HFFc6 (cell line): ENCODE measurements at regions not wholly inside any gene's neighbourhood (a gene's known extent, or its start where the extent isn't known, plus 50 kb on each side); places are given as distances from the start of the nearest gene placed in this dataset.

ENCODE experiments used
- DNase-seq: peaks from one replicate; pipeline ENCODE4 v3.0.0-alpha.2; 2018
- H3K27ac Mint-ChIP-seq: 2 replicates; pipeline ENCODE4 v1.8.0; 2020; ENCODE audit warnings: mild to moderate bottlenecking, mixed read lengths
- H3K27me3 Mint-ChIP-seq: 2 replicates; pipeline ENCODE4 v1.8.0; 2021; ENCODE audit warnings: mild to moderate bottlenecking, moderate library complexity, mixed read lengths; ENCODE audit not compliant: insufficient read depth
- H3K36me3 Mint-ChIP-seq: 2 replicates; pipeline ENCODE4 v1.8.0; 2021; ENCODE audit warnings: low read depth, mixed read lengths
- H3K4me1 Mint-ChIP-seq: 2 replicates; pipeline ENCODE4 v1.8.0; 2020; ENCODE audit warnings: low read depth, mixed read lengths
- H3K4me3 Mint-ChIP-seq: 2 replicates; pipeline ENCODE4 v1.8.0; 2020; ENCODE audit warnings: mild to moderate bottlenecking, moderate library complexity, mixed read lengths
- H3K9me3 Mint-ChIP-seq: 2 replicates; pipeline ENCODE4 v1.8.0; 2020; ENCODE audit warnings: mild to moderate bottlenecking, mixed read lengths
- CTCF ChIP-seq: fragments of 200-600 bp; sonication (generic); IDR thresholded peaks from 2 replicates; pipeline ENCODE4 v1.5.0; 2021; ENCODE audit warnings: antibody characterized with exemption, mild to moderate bottlenecking

GRCh38 chr13:73141292-73141771, 82.5 kb downstream of the KLF5 start:
- Mint-ChIP-seq H3K9me3 (no peaks in the 10 kb centered on the region), H3K36me3 (no peaks in the 10 kb centered on the region), H3K27ac (peak overlapping the region; percentile 85), H3K4me3 (peak overlapping the region; percentile 82), H3K4me1 (peaks cover 74% of the 10 kb centered on the region), H3K27me3 (no peaks in the 10 kb centered on the region)
- no peak for TF ChIP-seq CTCF
- DNase-seq = no peak

- no peak for TF ChIP-seq CTCF
- Mint-ChIP-seq H3K27me3 (no peaks in the 10 kb centered on the region), H3K4me1 (peaks cover 74% of the 10 kb centered on the region), H3K4me3 (peak overlapping the region; percentile 82), H3K27ac (peak overlapping the region; percentile 85), H3K9me3 (no peaks in the 10 kb centered on the region), H3K36me3 (no peaks in the 10 kb centered on the region)
- DNase-seq = no peak
Observed at GRCh38 chr13:73140801-73141200, 82.0 kb downstream of the KLF5 start.

- Mint-ChIP-seq H3K27me3 (no peaks in the 10 kb centered on the region), H3K27ac (peak overlapping the region; percentile 91)
Observed at GRCh38 chr13:73138638-73139491, 80.1 kb downstream of the KLF5 start.

GRCh38 chr13:73138276-73138637, 79.5 kb downstream of the KLF5 start:
- no peaks in the 10 kb centered on the region for H3K9me3 Mint-ChIP-seq
- H3K27me3 Mint-ChIP-seq = no peaks in the 10 kb centered on the region
- H3K27ac Mint-ChIP-seq = peak overlapping the region; percentile 91
- peak; percentile 73 for DNase-seq
- peaks cover 7% of the 10 kb centered on the region; the same call in 1 of the 2 replicates for H3K36me3 Mint-ChIP-seq
- TF ChIP-seq CTCF = no peak
- peaks cover 85% of the 10 kb centered on the region for H3K4me1 Mint-ChIP-seq
- peak overlapping the region; percentile 81 for H3K4me3 Mint-ChIP-seq

More at GRCh38 chr13:73138638-73139491, 80.1 kb downstream of the KLF5 start:
- peak overlapping the region; percentile 81 for H3K4me3 Mint-ChIP-seq
- peak; percentile 72 for DNase-seq
- H3K4me1 Mint-ChIP-seq = peaks cover 79% of the 10 kb centered on the region
- no peaks in the 10 kb centered on the region for H3K9me3 Mint-ChIP-seq
- TF ChIP-seq CTCF = no peak
- H3K36me3 Mint-ChIP-seq = peaks cover 7% of the 10 kb centered on the region; the same call in 1 of the 2 replicates

- Mint-ChIP-seq H3K27ac (peak overlapping the region; percentile 53), H3K4me3 (no peak overlapping the region), H3K36me3 (peaks cover 12% of the 10 kb centered on the region; the same call in 1 of the 2 replicates), H3K27me3 (no peaks in the 10 kb centered on the region), H3K4me1 (peaks cover 77% of the 10 kb centered on the region), H3K9me3 (no peaks in the 10 kb centered on the region)
- TF ChIP-seq CTCF = no peak
- DNase-seq = peak; percentile 42
Observed at GRCh38 chr13:73136776-73137175, 78.0 kb downstream of the KLF5 start.
